ENCODE measurements at regions not wholly inside any gene's neighbourhood (a gene's known extent, or its start where the extent isn't known, plus 50 kb on each side); places are given as distances from the start of the nearest gene placed in this dataset.

DNA sequence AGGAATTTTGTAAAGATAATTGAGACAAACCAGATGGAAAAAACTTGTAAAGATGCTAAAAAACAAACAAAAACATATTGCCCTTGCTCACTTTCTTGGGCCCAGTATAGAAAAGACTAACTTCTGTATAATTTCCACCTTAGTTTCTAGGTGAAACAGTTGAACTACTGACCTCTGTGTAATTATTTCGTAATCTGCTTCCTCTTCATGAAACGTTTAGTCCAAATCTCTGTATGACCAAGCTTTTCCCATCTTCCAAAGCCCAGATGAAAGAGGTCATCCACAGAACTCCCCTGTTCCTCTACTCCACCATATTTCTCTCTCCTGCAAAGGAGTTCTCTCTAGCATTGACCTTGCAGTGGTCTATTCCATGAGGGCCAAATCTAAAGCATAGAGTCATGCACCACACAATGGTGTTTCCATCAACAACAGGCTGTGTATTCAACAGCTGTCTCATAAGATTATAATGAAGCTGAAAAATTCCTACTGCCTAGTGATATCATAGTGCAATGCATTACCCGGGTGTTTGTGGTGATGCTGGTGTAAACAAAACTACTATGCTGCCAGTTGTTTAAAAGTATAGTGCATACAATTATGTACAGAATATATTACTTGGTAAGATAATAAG is 647.6 kb downstream of the TNS3 start:
- FAIRE-seq (no peak), DNase-seq (ENCODE audit: insufficient read length, low spot score) (no peak)
- TF ChIP-seq POLR2AphosphoS5 (IDR thresholded peaks at IDR 0.05; ENCODE audit: low read depth, low read length) (no peak), TAF1 (IDR thresholded peaks at IDR 0.05; ENCODE audit: low read depth, low read length) (no peak), PAX5 (IDR thresholded peaks at IDR 0.05; ENCODE audit: insufficient read depth, low read length, severe bottlenecking) (no peak), POU2F2 (IDR thresholded peaks at IDR 0.05; ENCODE audit: low read depth, low read length) (no peak), SPI1 (IDR thresholded peaks at IDR 0.05; ENCODE audit: low read depth, low read length) (no peak), POLR2A (IDR thresholded peaks at IDR 0.05; ENCODE audit: low read depth, low read length) (no peak)

DNA sequence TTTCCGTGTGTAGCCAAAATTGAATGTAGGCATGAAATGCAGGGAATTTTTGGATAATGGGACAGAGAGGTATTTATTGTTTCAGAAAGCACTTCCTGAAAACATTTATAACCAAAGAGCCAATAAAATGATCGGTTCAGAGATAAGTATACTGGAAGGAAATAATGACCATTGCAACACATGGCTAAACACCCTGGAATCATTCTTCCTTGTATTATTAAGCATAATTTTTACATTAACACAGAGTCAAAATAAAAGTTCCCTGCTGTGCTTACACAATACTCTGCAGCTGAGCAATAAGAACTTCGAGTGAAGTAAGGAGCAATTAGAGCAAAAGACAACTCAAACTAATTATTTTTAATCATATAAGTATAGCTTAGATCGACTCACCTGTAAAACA is 648.3 kb downstream of the TNS3 start:
- no peak for DNase-seq (ENCODE audit: insufficient read length, low spot score)
- no peak for FAIRE-seq
- TF ChIP-seq POU2F2 (IDR thresholded peaks at IDR 0.05; ENCODE audit: low read depth, low read length) (no peak), TAF1 (IDR thresholded peaks at IDR 0.05; ENCODE audit: low read depth, low read length) (no peak), PAX5 (IDR thresholded peaks at IDR 0.05; ENCODE audit: insufficient read depth, low read length, severe bottlenecking) (no peak), POLR2A (IDR thresholded peaks at IDR 0.05; ENCODE audit: low read depth, low read length) (no peak)

DNA sequence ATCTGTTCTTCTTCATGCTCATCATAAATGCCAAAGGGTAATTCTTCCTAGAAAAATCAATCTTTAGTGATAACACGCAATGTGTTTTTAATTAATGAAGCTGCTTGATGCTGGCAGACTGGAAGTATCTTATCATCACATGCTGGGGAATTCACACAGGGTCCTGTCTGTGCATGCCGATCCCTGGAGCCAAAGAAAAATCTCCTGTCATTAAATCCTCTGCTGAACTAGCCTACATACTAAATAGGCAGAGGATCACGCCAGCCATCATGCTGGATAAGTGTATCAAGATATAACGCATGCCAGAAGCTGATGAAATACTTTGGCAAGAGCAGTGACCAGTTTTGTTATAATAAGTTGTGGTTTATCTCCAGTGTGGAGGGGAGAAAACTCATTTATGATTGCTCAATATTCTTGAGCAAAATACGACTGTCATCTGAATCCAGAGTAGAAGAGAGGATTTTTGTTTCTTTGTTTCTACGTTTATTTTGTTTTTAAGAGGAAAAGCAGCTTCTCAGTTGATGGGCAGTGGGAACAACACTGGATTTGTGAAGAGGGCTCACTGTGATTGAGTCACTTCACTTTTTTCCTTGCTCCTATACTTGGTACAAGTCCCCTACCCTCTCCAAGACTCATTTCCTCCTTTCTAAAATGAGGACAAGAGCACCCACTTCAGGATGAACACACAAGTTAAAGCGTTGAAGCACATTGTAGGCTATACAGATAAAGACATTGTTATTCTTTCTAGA is 649.1 kb downstream of the TNS3 start:
- DNase-seq (ENCODE audit: insufficient read length, low spot score) (no peak), FAIRE-seq (no peak)
- TF ChIP-seq POLR2A (IDR thresholded peaks at IDR 0.05; ENCODE audit: low read depth, low read length): no peak
- no peak for TF ChIP-seq SPI1 (IDR thresholded peaks at IDR 0.05; ENCODE audit: low read depth, low read length)
- TF ChIP-seq TAF1 (IDR thresholded peaks at IDR 0.05; ENCODE audit: low read depth, low read length): no peak
- TF ChIP-seq POLR2AphosphoS5 (IDR thresholded peaks at IDR 0.05; ENCODE audit: low read depth, low read length): no peak
- no peak for TF ChIP-seq PAX5 (IDR thresholded peaks at IDR 0.05; ENCODE audit: insufficient read depth, low read length, severe bottlenecking)
- no peak for TF ChIP-seq POU2F2 (IDR thresholded peaks at IDR 0.05; ENCODE audit: low read depth, low read length)

DNA sequence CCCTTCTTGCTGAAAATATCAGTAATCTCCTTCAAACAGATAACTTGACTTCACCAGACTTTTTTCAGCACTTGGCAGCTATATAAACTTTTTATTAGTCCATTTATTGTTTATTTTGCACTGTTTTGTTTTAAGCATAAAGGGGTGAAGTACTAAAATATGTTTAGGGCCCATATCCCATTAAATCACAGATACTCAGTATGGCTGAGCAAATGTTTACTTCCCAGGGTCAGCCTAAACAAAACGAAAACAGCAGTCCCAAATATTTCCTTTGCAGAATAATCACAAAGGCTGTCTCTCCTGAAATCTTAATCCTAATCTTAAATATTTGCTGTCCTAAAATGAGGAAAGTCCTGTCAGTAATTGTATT is 649.6 kb downstream of the TNS3 start:
- TF ChIP-seq TAF1 (IDR thresholded peaks at IDR 0.05; ENCODE audit: low read depth, low read length) (no peak), POLR2AphosphoS5 (IDR thresholded peaks at IDR 0.05; ENCODE audit: low read depth, low read length) (no peak), PAX5 (IDR thresholded peaks at IDR 0.05; ENCODE audit: insufficient read depth, low read length, severe bottlenecking) (no peak), POLR2A (IDR thresholded peaks at IDR 0.05; ENCODE audit: low read depth, low read length) (no peak), POU2F2 (IDR thresholded peaks at IDR 0.05; ENCODE audit: low read depth, low read length) (no peak), SPI1 (IDR thresholded peaks at IDR 0.05; ENCODE audit: low read depth, low read length) (no peak)
- FAIRE-seq (no peak), DNase-seq (ENCODE audit: insufficient read length, low spot score) (no peak)

DNA sequence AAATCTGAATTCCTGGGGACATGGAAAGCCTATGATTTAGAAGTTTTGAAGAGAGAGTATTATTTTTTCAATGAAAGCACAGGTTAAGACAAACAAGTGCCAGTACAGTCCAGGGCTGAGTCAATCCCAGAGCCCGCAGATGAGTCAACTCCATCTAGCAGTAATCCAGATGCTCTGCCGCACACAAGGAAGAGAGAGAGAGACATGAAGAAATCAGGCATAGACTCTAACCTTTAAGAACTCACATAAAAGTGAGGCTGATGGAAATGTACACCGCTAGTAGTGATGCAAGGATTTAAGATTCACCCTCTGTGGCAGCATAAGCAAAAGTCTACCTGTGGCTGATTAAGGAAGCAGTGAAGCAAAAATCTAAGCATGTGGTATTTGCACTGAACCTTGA is 651.5 kb downstream of the TNS3 start:
- FAIRE-seq (no peak), DNase-seq (ENCODE audit: insufficient read length, low spot score) (no peak)
- no peak for TF ChIP-seq SPI1 (IDR thresholded peaks at IDR 0.05; ENCODE audit: low read depth, low read length)
- TF ChIP-seq TAF1 (IDR thresholded peaks at IDR 0.05; ENCODE audit: low read depth, low read length): no peak
- no peak for TF ChIP-seq PAX5 (IDR thresholded peaks at IDR 0.05; ENCODE audit: insufficient read depth, low read length, severe bottlenecking)

DNA sequence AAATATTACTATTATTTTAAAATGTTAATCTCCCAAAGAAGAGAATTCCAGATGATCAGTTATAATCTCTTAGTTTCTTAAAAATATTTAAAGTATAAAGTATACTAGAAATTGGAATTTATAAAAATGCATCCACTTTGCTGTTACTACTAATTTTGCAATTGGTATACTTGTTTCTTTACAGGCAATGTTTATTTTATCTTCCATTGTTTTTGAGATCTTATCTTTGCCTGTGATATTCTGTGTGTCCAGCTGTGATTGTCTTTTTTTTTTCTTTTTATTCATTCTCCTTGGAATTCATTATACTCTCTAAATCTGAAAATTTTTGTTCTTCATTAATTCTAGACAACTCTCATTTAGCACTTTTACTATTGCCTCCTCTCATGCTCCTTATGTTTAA is 652.6 kb downstream of the TNS3 start:
- DNase-seq (ENCODE audit: insufficient read length, low spot score) (no peak), FAIRE-seq (no peak)
- TF ChIP-seq PAX5 (IDR thresholded peaks at IDR 0.05; ENCODE audit: insufficient read depth, low read length, severe bottlenecking): no peak
- TF ChIP-seq POLR2AphosphoS5 (IDR thresholded peaks at IDR 0.05; ENCODE audit: low read depth, low read length): no peak
- TF ChIP-seq POU2F2 (IDR thresholded peaks at IDR 0.05; ENCODE audit: low read depth, low read length): no peak
- TF ChIP-seq TAF1 (IDR thresholded peaks at IDR 0.05; ENCODE audit: low read depth, low read length): no peak
- no peak for TF ChIP-seq SPI1 (IDR thresholded peaks at IDR 0.05; ENCODE audit: low read depth, low read length)
- no peak for TF ChIP-seq POLR2A (IDR thresholded peaks at IDR 0.05; ENCODE audit: low read depth, low read length)

DNA sequence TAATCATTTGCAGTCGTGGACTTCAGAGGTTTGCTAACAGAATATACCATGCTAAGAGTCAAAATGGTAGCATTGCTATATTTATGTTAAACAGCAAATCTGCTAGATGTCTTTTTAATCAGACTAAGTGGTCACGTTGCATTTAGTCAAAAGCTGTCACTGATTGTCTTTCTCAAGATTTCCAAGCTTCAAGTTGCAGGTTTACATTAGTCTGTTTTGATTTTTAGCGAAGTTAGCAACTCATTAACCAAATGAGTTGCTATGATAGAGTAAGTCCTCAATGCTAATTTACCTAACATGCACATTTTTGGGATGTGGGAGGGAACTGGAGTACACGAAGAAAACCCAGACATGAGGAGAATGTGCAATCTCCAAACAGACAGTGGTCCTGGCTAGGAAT is 653.2 kb downstream of the TNS3 start:
- TF ChIP-seq POU2F2 (IDR thresholded peaks at IDR 0.05; ENCODE audit: low read depth, low read length) (no peak), SPI1 (IDR thresholded peaks at IDR 0.05; ENCODE audit: low read depth, low read length) (no peak), POLR2AphosphoS5 (IDR thresholded peaks at IDR 0.05; ENCODE audit: low read depth, low read length) (no peak), POLR2A (IDR thresholded peaks at IDR 0.05; ENCODE audit: low read depth, low read length) (no peak), PAX5 (IDR thresholded peaks at IDR 0.05; ENCODE audit: insufficient read depth, low read length, severe bottlenecking) (no peak), TAF1 (IDR thresholded peaks at IDR 0.05; ENCODE audit: low read depth, low read length) (no peak)
- no peak for FAIRE-seq
- DNase-seq (ENCODE audit: insufficient read length, low spot score): no peak

DNA sequence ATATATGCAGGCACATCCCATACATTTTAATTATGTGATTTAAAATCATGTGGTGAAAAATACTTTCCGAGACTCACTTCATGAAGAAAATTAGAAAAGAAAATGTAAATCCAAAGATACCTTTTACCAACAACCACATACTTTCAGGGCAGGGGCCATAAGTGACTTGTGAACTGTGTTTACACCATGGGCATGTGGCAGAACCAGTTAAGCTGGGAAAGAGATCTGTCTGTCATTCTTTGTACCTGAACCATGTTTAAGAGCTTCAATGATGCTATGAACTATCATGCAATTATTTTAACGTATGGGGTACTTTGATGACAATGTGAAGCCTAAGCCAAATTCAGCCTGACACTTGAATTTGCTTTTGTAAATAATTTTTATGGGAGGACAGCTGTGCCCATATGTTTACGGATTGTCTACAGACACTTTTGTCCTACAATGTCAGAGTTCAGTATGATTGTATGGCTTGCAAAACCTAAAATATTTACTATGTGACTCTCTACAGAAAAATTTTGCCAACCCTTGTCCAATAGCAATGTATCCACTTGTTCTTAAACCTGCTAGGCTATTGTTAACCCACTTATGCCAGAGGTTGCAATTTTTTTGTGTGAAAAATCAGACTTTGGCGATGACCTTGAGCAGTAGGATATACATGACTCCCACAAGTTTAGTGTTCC is 654.6 kb downstream of the TNS3 start:
- DNase-seq (ENCODE audit: insufficient read length, low spot score) (no peak), FAIRE-seq (no peak)
- TF ChIP-seq POLR2A (IDR thresholded peaks at IDR 0.05; ENCODE audit: low read depth, low read length) (no peak), POU2F2 (IDR thresholded peaks at IDR 0.05; ENCODE audit: low read depth, low read length) (no peak), SPI1 (IDR thresholded peaks at IDR 0.05; ENCODE audit: low read depth, low read length) (no peak), POLR2AphosphoS5 (IDR thresholded peaks at IDR 0.05; ENCODE audit: low read depth, low read length) (no peak), TAF1 (IDR thresholded peaks at IDR 0.05; ENCODE audit: low read depth, low read length) (no peak), PAX5 (IDR thresholded peaks at IDR 0.05; ENCODE audit: insufficient read depth, low read length, severe bottlenecking) (no peak)

DNA sequence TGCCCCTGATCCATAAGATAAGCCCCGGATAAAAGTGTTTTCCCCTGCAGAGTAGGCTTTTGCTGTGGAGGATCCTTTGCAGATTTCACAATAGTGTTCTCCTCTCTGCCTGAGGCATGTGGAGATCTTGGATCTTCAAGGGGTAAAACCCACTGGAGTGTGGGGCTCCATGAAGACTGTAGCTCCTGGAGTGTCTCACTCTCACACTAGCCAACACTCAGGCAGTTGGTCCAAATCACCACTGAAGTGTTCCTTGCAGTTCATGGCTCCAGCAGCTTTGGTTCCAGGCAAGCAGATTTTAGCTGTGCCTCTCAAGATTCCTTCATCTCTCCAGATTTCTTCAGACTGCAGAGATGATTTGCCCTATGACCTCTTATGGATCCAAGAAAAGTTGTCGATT is 665.3 kb downstream of the TNS3 start:
- TF ChIP-seq POLR2AphosphoS5 (IDR thresholded peaks at IDR 0.05; ENCODE audit: low read depth, low read length) (no peak), PAX5 (IDR thresholded peaks at IDR 0.05; ENCODE audit: insufficient read depth, low read length, severe bottlenecking) (no peak), POU2F2 (IDR thresholded peaks at IDR 0.05; ENCODE audit: low read depth, low read length) (no peak), SPI1 (IDR thresholded peaks at IDR 0.05; ENCODE audit: low read depth, low read length) (no peak), POLR2A (IDR thresholded peaks at IDR 0.05; ENCODE audit: low read depth, low read length) (no peak), TAF1 (IDR thresholded peaks at IDR 0.05; ENCODE audit: low read depth, low read length) (no peak)
- FAIRE-seq (no peak), DNase-seq (ENCODE audit: insufficient read length, low spot score) (no peak)
